ENCODE measurements at regions not wholly inside any gene's neighbourhood (a gene's known extent, or its start where the extent isn't known, plus 50 kb on each side); places are given as distances from the start of the nearest gene placed in this dataset.

DNA sequence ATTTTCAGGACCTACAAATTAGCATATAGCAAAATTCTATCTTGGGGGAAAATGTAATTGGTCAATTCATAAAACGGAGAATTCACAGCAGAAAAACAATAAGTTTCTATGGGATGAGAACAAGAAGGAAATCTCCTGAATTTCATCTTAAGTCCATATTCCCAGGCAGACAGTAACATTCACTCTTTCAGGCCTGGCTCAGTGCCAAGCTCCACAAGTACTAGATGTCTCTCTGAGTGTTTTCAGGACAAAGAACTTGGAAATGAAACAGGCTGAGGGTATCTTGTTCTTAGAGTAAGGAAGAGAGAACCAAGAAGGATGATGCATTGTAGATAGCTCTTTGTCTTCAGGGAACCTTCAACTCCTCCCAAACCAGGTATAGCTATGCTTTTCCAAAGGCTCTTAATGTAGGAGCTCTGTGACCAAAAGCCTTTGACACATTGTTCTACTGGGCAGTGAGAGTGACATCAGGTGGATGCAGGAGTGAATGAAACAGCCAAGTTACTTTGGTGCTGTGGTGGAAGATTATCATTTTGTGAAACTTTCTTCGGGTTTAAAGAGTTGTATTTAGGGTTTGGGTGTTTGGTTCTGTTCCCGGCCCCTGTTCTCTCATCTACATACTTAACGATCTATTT is 298.3 kb downstream of the GPATCH2 start:
- TF ChIP-seq EP300 (IDR thresholded peaks at IDR 0.05) (no peak), POLR2A (IDR thresholded peaks at IDR 0.05) (no peak), POLR2AphosphoS5 (IDR thresholded peaks at IDR 0.05) (no peak)
- TF ChIP-seq, protein P1, sequence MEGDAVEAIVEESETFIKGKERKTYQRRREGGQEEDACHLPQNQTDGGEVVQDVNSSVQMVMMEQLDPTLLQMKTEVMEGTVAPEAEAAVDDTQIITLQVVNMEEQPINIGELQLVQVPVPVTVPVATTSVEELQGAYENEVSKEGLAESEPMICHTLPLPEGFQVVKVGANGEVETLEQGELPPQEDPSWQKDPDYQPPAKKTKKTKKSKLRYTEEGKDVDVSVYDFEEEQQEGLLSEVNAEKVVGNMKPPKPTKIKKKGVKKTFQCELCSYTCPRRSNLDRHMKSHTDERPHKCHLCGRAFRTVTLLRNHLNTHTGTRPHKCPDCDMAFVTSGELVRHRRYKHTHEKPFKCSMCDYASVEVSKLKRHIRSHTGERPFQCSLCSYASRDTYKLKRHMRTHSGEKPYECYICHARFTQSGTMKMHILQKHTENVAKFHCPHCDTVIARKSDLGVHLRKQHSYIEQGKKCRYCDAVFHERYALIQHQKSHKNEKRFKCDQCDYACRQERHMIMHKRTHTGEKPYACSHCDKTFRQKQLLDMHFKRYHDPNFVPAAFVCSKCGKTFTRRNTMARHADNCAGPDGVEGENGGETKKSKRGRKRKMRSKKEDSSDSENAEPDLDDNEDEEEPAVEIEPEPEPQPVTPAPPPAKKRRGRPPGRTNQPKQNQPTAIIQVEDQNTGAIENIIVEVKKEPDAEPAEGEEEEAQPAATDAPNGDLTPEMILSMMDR (IDR thresholded peaks at IDR 0.05) = no peak
